GM23338 (cell line): ENCODE measurements at regions not wholly inside any gene's neighbourhood (a gene's known extent, or its start where the extent isn't known, plus 50 kb on each side); places are given as distances from the start of the nearest gene placed in this dataset.

Source experiments
- ATAC-seq: fragments of 200-7000 bp; cut with Tn5 transposase; 3 replicates; pipeline ENCODE4 v1.9.1; 2020
- DNase-seq: peaks from one replicate; pipeline ENCODE4 v3.0.0-alpha.2; 2015; ENCODE audit warnings: low spot score
- H2AFZ ChIP-seq: fragments of 200-600 bp; sonication (generic); 2 replicates; pipeline ENCODE4 v1.8.0; 2016; ENCODE audit warnings: antibody characterized with exemption, mild to moderate bottlenecking, moderate library complexity
- H3F3A ChIP-seq: fragments of 200-600 bp; sonication (generic); replicated peaks from 2 replicates; pipeline ENCODE4 v1.8.0; 2017; ENCODE audit warnings: antibody characterized with exemption, mixed run types, low read depth
- H3K27ac ChIP-seq: fragments of 200-600 bp; sonication (generic); 2 replicates; pipeline ENCODE4 v1.6.1; 2016; ENCODE audit warnings: low read depth
- H3K27me3 ChIP-seq: fragments of 200-600 bp; sonication (generic); 2 replicates; pipeline ENCODE4 v1.8.0; 2016; ENCODE audit warnings: mild to moderate bottlenecking, mixed run types, moderate library complexity; ENCODE audit not compliant: insufficient read depth
- H3K36me3 ChIP-seq: fragments of 200-600 bp; sonication (generic); 2 replicates; pipeline ENCODE4 v1.8.0; 2016; ENCODE audit warnings: mild to moderate bottlenecking; ENCODE audit not compliant: insufficient read depth
- H3K4me1 ChIP-seq: fragments of 200-600 bp; sonication (generic); 2 replicates; pipeline ENCODE4 v1.8.0; 2016; ENCODE audit warnings: mild to moderate bottlenecking, moderate library complexity; ENCODE audit not compliant: insufficient read depth
- H3K4me2 ChIP-seq: fragments of 200-600 bp; sonication (generic); 2 replicates; pipeline ENCODE4 v1.7.1; 2017; ENCODE audit warnings: mixed run types
- H3K4me3 ChIP-seq: fragments of 200-600 bp; sonication (generic); 2 replicates; pipeline ENCODE4 v1.6.1; 2016; ENCODE audit warnings: mixed run types
- H3K79me2 ChIP-seq: fragments of 200-600 bp; sonication (generic); replicated peaks from 2 replicates; pipeline ENCODE4 v1.8.0; 2017; ENCODE audit warnings: mild to moderate bottlenecking; ENCODE audit not compliant: insufficient read depth
- H3K9me2 ChIP-seq: fragments of 200-600 bp; sonication (generic); 2 replicates; pipeline ENCODE4 v1.8.0; 2017; ENCODE audit not compliant: insufficient read depth
- H4K20me1 ChIP-seq: fragments of 200-600 bp; sonication (generic); replicated peaks from 2 replicates; pipeline ENCODE4 v1.8.0; 2017; ENCODE audit warnings: mild to moderate bottlenecking; ENCODE audit not compliant: insufficient read depth
- H3K27ac Mint-ChIP-seq: 2 replicates; pipeline ENCODE4 v1.8.0; 2020; ENCODE audit warnings: inconsistent platforms, mild to moderate bottlenecking, moderate library complexity, mixed read lengths
- H3K27me3 Mint-ChIP-seq: 3 replicates; pipeline ENCODE4 v1.8.0; 2022; ENCODE audit warnings: low read depth, mild to moderate bottlenecking, moderate library complexity, mixed read lengths, inconsistent platforms; ENCODE audit not compliant: insufficient read depth, poor library complexity
- H3K36me3 Mint-ChIP-seq: 3 replicates; pipeline ENCODE4 v1.8.0; 2021; ENCODE audit warnings: low read depth, mild to moderate bottlenecking, inconsistent platforms, moderate library complexity, mixed read lengths
- H3K4me1 Mint-ChIP-seq: 3 replicates; pipeline ENCODE4 v1.8.0; 2020; ENCODE audit warnings: mild to moderate bottlenecking, inconsistent platforms, mixed read lengths
- H3K4me3 Mint-ChIP-seq: 3 replicates; pipeline ENCODE4 v1.8.0; 2021; ENCODE audit warnings: moderate library complexity, mild to moderate bottlenecking, inconsistent platforms, mixed read lengths
- H3K9me3 Mint-ChIP-seq: 3 replicates; pipeline ENCODE4 v1.8.0; 2020; ENCODE audit warnings: moderate library complexity, mild to moderate bottlenecking, inconsistent platforms, mixed read lengths
- EZH2 ChIP-seq: fragments of 200-600 bp; sonication (generic); IDR thresholded peaks from one replicate; pipeline ENCODE4 v1.8.0; 2017; ENCODE audit warnings: antibody characterized with exemption, mild to moderate bottlenecking, low read depth; ENCODE audit not compliant: unreplicated experiment
- EZH2phosphoT487 ChIP-seq: fragments of 200-600 bp; sonication (generic); IDR thresholded peaks from one replicate; pipeline ENCODE4 v1.8.1; 2018; ENCODE audit warnings: antibody characterized with exemption; ENCODE audit not compliant: unreplicated experiment
- NANOG ChIP-seq: IDR thresholded peaks from 2 replicates; pipeline ENCODE4 v1.6.1; 2016; ENCODE audit warnings: antibody characterized with exemption, borderline replicate concordance
- REST ChIP-seq: IDR thresholded peaks from one replicate; pipeline ENCODE4 v1.6.1; 2018; ENCODE audit warnings: antibody characterized with exemption; ENCODE audit not compliant: unreplicated experiment
- STAT1 ChIP-seq: IDR thresholded peaks from one replicate; pipeline ENCODE4 v1.6.1; 2016; ENCODE audit warnings: antibody characterized with exemption; ENCODE audit not compliant: unreplicated experiment
- ZNF462 ChIP-seq: fragments of 250-450 bp; sonication (Bioruptor Pico); IDR thresholded peaks from 2 replicates; pipeline ENCODE4 v1.5.0; 2020; ENCODE audit warnings: mild to moderate bottlenecking, moderate library complexity

GRCh38 chr4:180462116-180462515 lies 1781.1 kb upstream of the TENM3 start (continued):
- TF ChIP-seq ZNF462 (CRISPR knock-in tag): no peak

DNA sequence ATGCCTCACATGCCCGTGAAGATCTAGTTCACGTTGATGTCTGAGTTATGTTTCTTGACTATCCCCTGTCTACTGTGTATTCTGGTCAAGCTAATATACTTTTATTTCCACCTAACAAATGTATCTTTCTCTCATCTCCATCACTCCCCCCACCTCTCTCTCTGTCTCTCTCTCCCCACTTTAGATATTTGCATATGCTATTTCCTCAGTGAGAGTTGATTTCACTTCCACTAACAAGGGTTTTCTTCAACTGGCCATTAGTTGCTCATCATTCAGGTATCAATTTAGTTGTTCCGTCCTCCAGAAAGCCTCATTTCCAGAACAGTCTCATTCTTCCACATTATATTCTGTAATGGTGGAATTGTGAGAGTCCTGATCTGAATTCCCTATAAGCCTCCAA lies 1777.8 kb upstream of the TENM3 start:
- no peak overlapping the region for H2AFZ ChIP-seq
- peak overlapping the region; percentile 11; the same call in 1 of the 2 replicates for H3K27ac Mint-ChIP-seq
- H3K4me2 ChIP-seq: no peak overlapping the region
- no peak overlapping the region for H3K4me3 ChIP-seq
- H3K4me3 Mint-ChIP-seq: no peak overlapping the region
- no peaks in the 10 kb centered on the region for H3F3A ChIP-seq
- no peaks in the 10 kb centered on the region for H3K27me3 Mint-ChIP-seq
- no peaks in the 10 kb centered on the region; the same call in 2 of the 3 replicates for H3K36me3 Mint-ChIP-seq
- H3K36me3 ChIP-seq: no peaks in the 10 kb centered on the region
- H4K20me1 ChIP-seq: no peaks in the 10 kb centered on the region
- peaks cover 5% of the 10 kb centered on the region; the same call in 2 of the 3 replicates for H3K9me3 Mint-ChIP-seq
- no peaks in the 10 kb centered on the region for H3K4me1 ChIP-seq
- H3K9me2 ChIP-seq: no peaks in the 10 kb centered on the region
- no peaks in the 10 kb centered on the region for H3K27me3 ChIP-seq
- DNase-seq (no peak), ATAC-seq (no peak)
- H3K4me1 Mint-ChIP-seq: peaks cover 7% of the 10 kb centered on the region
- no peaks in the 10 kb centered on the region for H3K79me2 ChIP-seq
- H3K27ac ChIP-seq: no peak overlapping the region
- TF ChIP-seq ZNF462 (CRISPR knock-in tag) (no peak), EZH2phosphoT487 (no peak), STAT1 (no peak), REST (no peak), EZH2 (no peak), NANOG (no peak)
